Mesenchymal stem cell (in vitro differentiated cells and primary cell): ENCODE measurements at regions not wholly inside any gene's neighbourhood (a gene's known extent, or its start where the extent isn't known, plus 50 kb on each side); places are given as distances from the start of the nearest gene placed in this dataset.

ENCODE experiments used
- DNase-seq: peaks from one replicate; pipeline ENCODE4 v3.0.0-alpha.2; 2013
- H2AFZ ChIP-seq: one replicate; pipeline ENCODE4 v1.6.1; 2013; ENCODE audit warnings: low read depth, mild to moderate bottlenecking, control low read depth, inconsistent platforms, low read length, moderate library complexity
- H2AK5ac ChIP-seq: 2 replicates; pipeline ENCODE4 v1.6.1; 2013; ENCODE audit warnings: low read length, moderate library complexity, mild to moderate bottlenecking, inconsistent platforms; ENCODE audit not compliant: severe bottlenecking
- H2BK120ac ChIP-seq: one replicate; pipeline ENCODE4 v1.6.1; 2013; ENCODE audit warnings: low read depth, mild to moderate bottlenecking, inconsistent platforms, low read length, moderate library complexity
- H2BK12ac ChIP-seq, 2 experiments: one replicate each; pipeline ENCODE4 v1.6.1; 2013; ENCODE audit warnings: inconsistent platforms in 2 of 2, low read length in 2 of 2, mild to moderate bottlenecking in 2 of 2, moderate library complexity in 2 of 2, control low read depth in 1 of 2
- H2BK15ac ChIP-seq: one replicate; pipeline ENCODE4 v1.6.1; 2013; ENCODE audit warnings: mild to moderate bottlenecking, low read depth, inconsistent platforms; ENCODE audit not compliant: poor library complexity, severe bottlenecking
- H2BK5ac ChIP-seq: 2 replicates; pipeline ENCODE4 v1.6.1; 2013; ENCODE audit warnings: low read depth, mild to moderate bottlenecking, low read length, control low read depth, inconsistent platforms; ENCODE audit not compliant: poor library complexity, severe bottlenecking
- H3K14ac ChIP-seq, 2 experiments: one replicate each; pipeline ENCODE4 v1.6.1; 2013; ENCODE audit warnings: inconsistent platforms in 2 of 2, low read length in 2 of 2, control low read depth in 1 of 2, mild to moderate bottlenecking in 1 of 2, moderate library complexity in 1 of 2
- H3K18ac ChIP-seq, 2 experiments: one replicate each; pipeline ENCODE4 v1.6.1; 2013; ENCODE audit warnings: inconsistent platforms in 2 of 2, low read length in 2 of 2, control low read depth in 1 of 2, low read depth in 1 of 2, mild to moderate bottlenecking in 1 of 2
- H3K23ac ChIP-seq, 2 experiments: one replicate each; pipeline ENCODE4 v1.6.1; 2013; ENCODE audit warnings: inconsistent platforms in 2 of 2, low read length in 2 of 2, mild to moderate bottlenecking in 2 of 2, moderate library complexity in 2 of 2, control low read depth in 1 of 2
- H3K27ac ChIP-seq: 2 replicates; pipeline ENCODE4 v1.5.1; 2013; ENCODE audit warnings: mild to moderate bottlenecking, moderate library complexity, low read length, control low read depth, inconsistent platforms; ENCODE audit not compliant: poor library complexity, severe bottlenecking
- H3K27me3 ChIP-seq, 2 experiments: 2 replicates each; pipeline versions ENCODE4 v1.6.1 to v1.7.0; 2013; ENCODE audit warnings: low read length in 2 of 2, mild to moderate bottlenecking in 2 of 2, moderate library complexity in 2 of 2, control low read depth in 1 of 2, inconsistent platforms in 1 of 2; ENCODE audit not compliant: control insufficient read depth in 1 of 2, insufficient read depth in 1 of 2
- H3K36me3 ChIP-seq, 2 experiments: 2 replicates each; pipeline versions ENCODE4 v1.6.1 to v1.7.0; 2013; ENCODE audit warnings: low read length in 2 of 2, control low read depth in 1 of 2, inconsistent platforms in 1 of 2, low read depth in 1 of 2, mild to moderate bottlenecking in 1 of 2; ENCODE audit not compliant: insufficient read depth in 2 of 2, control insufficient read depth in 1 of 2
- H3K4ac ChIP-seq, 2 experiments: one replicate each; pipeline ENCODE4 v1.6.1; 2013; ENCODE audit warnings: inconsistent platforms in 2 of 2, low read length in 2 of 2, mild to moderate bottlenecking in 2 of 2, moderate library complexity in 2 of 2, control low read depth in 1 of 2, low read depth in 1 of 2
- H3K4me1 ChIP-seq: 2 replicates; pipeline ENCODE4 v1.6.1; 2013; ENCODE audit warnings: low read depth, low read length, control low read depth; ENCODE audit not compliant: control insufficient read depth, insufficient read depth
- H3K4me2 ChIP-seq: 2 replicates; pipeline ENCODE4 v1.6.1; 2013; ENCODE audit warnings: low read length, mild to moderate bottlenecking, inconsistent platforms; ENCODE audit not compliant: poor library complexity, severe bottlenecking
- H3K4me3 ChIP-seq, 2 experiments: 2 replicates each; pipeline versions ENCODE4 v1.5.1 to v1.7.0; 2013; ENCODE audit warnings: low read length in 2 of 2, mild to moderate bottlenecking in 2 of 2, control low read depth in 1 of 2, low read depth in 1 of 2; ENCODE audit not compliant: insufficient read depth in 1 of 2
- H3K79me1 ChIP-seq: replicated peaks from 2 replicates; pipeline ENCODE4 v1.6.1; 2013; ENCODE audit warnings: mild to moderate bottlenecking, control low read depth, low read length, inconsistent platforms; ENCODE audit not compliant: poor library complexity, severe bottlenecking
- H3K9ac ChIP-seq: 2 replicates; pipeline ENCODE4 v1.7.0; 2013; ENCODE audit warnings: mild to moderate bottlenecking, low read length, moderate library complexity
- H3K9me3 ChIP-seq: 2 replicates; pipeline ENCODE4 v1.7.0; 2013; ENCODE audit warnings: mild to moderate bottlenecking, low read length; ENCODE audit not compliant: control insufficient read depth
- H4K8ac ChIP-seq: one replicate; pipeline ENCODE4 v1.6.1; 2013; ENCODE audit warnings: inconsistent platforms, mild to moderate bottlenecking, low read length, moderate library complexity
- H4K91ac ChIP-seq: one replicate; pipeline ENCODE4 v1.6.1; 2013; ENCODE audit warnings: mild to moderate bottlenecking, low read length, inconsistent platforms
- WGBS: methylation state at CpG from one replicate; pipeline ENCODE4 v1.1.7; 2013; ENCODE audit warnings: mixed read lengths; 5-methylcytosine and 5-hydroxymethylcytosine counted together

GRCh38 chr13:50124536-50125303 lies 109.5 kb downstream of the KCNRG start:
- Histone ChIP-seq H2AK5ac (no peak overlapping the region), H3K9ac (peak overlapping the region; percentile 98), H3K79me1 (peaks cover 11% of the 10 kb centered on the region), H2BK5ac (peak overlapping the region; percentile 49), H2BK15ac (peak overlapping the region; percentile 98), H2BK12ac (peak overlapping the region; percentile 89 to 98), H3K23ac (peak overlapping the region; percentile 64 to 100), H3K4me1 (peaks cover 29% of the 10 kb centered on the region), H2BK120ac (peak overlapping the region; percentile 91), H3K4ac (peak overlapping the region; percentile 96 to 98), H3K4me2 (peak overlapping the region; percentile 99), H3K18ac (peak overlapping the region; percentile 99 to 100), H4K91ac (peak overlapping the region; percentile 99), H3K14ac (peak overlapping the region; percentile 83 to 100), H3K4me3 (peak overlapping the region; percentile 91 to 98), H3K27me3 (peaks cover 0 to 33% of the 10 kb centered on the region in 2 experiments), H3K27ac (peak overlapping the region; percentile 87), H3K36me3 (peaks cover 2 to 17% of the 10 kb centered on the region in 2 experiments), H4K8ac (peak overlapping the region; percentile 94), H2AFZ (peak overlapping the region; percentile 91), H3K9me3 (no peaks in the 10 kb centered on the region)
- peak; percentile 84 for DNase-seq
- 2% methylated on average over 76 of the region's 78 CpGs for WGBS

- no peak for DNase-seq
- Histone ChIP-seq H3K9me3 (no peaks in the 10 kb centered on the region), H4K8ac (peak overlapping the region; percentile 94), H3K23ac (no peak overlapping the region), H2AK5ac (no peak overlapping the region), H3K4me2 (peak overlapping the region; percentile 99), H3K4me1 (peaks cover 34% of the 10 kb centered on the region), H3K18ac (peak overlapping the region; percentile 99 to 100), H3K36me3 (peaks cover 2 to 16% of the 10 kb centered on the region in 2 experiments), H2BK5ac (no peak overlapping the region), H3K27me3 (peaks cover 0 to 38% of the 10 kb centered on the region in 2 experiments), H2BK15ac (peak overlapping the region; percentile 98), H3K4ac (peak overlapping the region; percentile 96 to 98), H3K27ac (peak overlapping the region; percentile 68), H2AFZ (no peak overlapping the region), H3K79me1 (peaks cover 11% of the 10 kb centered on the region), H2BK12ac (peak overlapping the region in 1 of 2 experiments; percentile 98), H2BK120ac (peak overlapping the region; percentile 91), H3K4me3 (peak overlapping the region; percentile 91 to 98), H3K9ac (peak overlapping the region; percentile 98), H3K14ac (peak overlapping the region; percentile 83 to 100), H4K91ac (peak overlapping the region; percentile 99)
- 1% methylated on average over 22 of the region's 31 CpGs for WGBS
Measured at GRCh38 chr13:50125304-50125553, 110.0 kb downstream of the KCNRG start.

DNA sequence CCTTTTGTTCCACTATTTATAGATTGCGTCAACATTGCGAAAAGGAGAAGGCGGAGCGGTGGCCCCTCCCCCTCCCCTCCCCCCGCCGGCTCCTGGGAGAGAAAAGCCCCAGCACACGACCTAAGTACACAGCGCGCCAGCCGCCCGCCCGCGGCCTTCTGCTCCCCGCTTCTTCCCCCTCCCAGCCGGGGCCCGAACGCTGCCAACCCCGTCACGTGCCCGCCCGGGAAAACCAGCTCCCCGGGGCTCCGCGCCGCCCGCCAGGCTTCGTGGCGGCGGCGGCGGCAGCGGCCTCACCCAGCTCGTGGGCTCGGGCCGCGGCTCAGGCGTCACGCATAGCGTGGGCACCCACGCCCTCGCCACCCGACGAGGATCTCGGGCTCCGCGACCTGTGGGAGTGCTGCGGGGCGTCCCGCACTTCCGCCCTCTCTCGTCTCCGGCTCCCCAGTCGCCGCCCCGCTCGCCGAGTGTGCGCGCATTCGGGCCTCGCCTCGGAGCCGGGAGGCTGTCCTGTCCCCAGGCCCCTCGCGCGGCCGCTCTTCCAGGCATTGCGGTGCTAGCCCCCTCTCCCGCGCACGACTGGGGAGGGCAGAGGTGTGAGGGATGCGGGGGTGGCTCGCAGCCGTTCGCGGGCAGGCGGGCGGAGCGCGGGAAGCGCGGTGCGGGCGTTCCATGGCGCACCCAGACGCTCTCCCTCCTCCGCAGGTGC lies 110.5 kb downstream of the KCNRG start:
- H2BK12ac ChIP-seq, result peak overlapping the region; percentile 88 to 98
- H2BK120ac ChIP-seq, result peak overlapping the region; percentile 91
- peak overlapping the region; percentile 83 to 100 for H3K14ac ChIP-seq
- no peaks in the 10 kb centered on the region for H3K9me3 ChIP-seq
- peak overlapping the region; percentile 99 for H3K4me2 ChIP-seq
- H3K4me1 ChIP-seq, result peaks cover 37% of the 10 kb centered on the region
- peak overlapping the region; percentile 98 for H4K91ac ChIP-seq
- H2AFZ ChIP-seq, result peak overlapping the region; percentile 85
- H3K79me1 ChIP-seq, result peaks cover 10% of the 10 kb centered on the region
- peak overlapping the region; percentile 86 for H2BK5ac ChIP-seq
- peak overlapping the region; percentile 98 to 99 for H3K4ac ChIP-seq
- H3K18ac ChIP-seq, result peak overlapping the region; percentile 97 to 99
- H4K8ac ChIP-seq, result peak overlapping the region; percentile 93
- H3K27me3 ChIP-seq, result peaks cover 0 to 43% of the 10 kb centered on the region in 2 experiments
- H3K9ac ChIP-seq, result peak overlapping the region; percentile 98
- H3K36me3 ChIP-seq, result peaks cover 2 to 12% of the 10 kb centered on the region in 2 experiments
- peak overlapping the region; percentile 91 to 98 for H3K4me3 ChIP-seq
- WGBS, result under 1% methylated on average over 80 of the region's 87 CpGs
- no peak overlapping the region for H2AK5ac ChIP-seq
- H2BK15ac ChIP-seq, result peak overlapping the region; percentile 98
- H3K23ac ChIP-seq, result peak overlapping the region; percentile 21 to 99
- peak; percentile 93 for DNase-seq
- H3K27ac ChIP-seq, result no peak overlapping the region
